ENCODE measurements at regions not wholly inside any gene's neighbourhood (a gene's known extent, or its start where the extent isn't known, plus 50 kb on each side); places are given as distances from the start of the nearest gene placed in this dataset.

GRCh38 chr10:21176934-21177480, 279.9 kb upstream of the NEBL start:
- DNase-seq: no peak
- WGBS (ENCODE audit: insufficient coverage): 86% methylated on average over 3 of the region's 6 CpGs
- Histone ChIP-seq H3K27me3 (ENCODE audit: control insufficient read depth, insufficient read depth, low read length) (peaks cover 35% of the 10 kb centered on the region), H3K36me3 (ENCODE audit: control insufficient read depth, insufficient read depth, low read length) (no peaks in the 10 kb centered on the region), H3K4me1 (ENCODE audit: control insufficient read depth, insufficient read depth, low read length) (peaks cover 15% of the 10 kb centered on the region), H3K9me3 (replicated peaks; ENCODE audit: control insufficient read depth, low read depth, low read length) (peaks cover 4% of the 10 kb centered on the region), H3K4me3 (ENCODE audit: low read length) (no peak overlapping the region), H3K27ac (ENCODE audit: low read length) (no peak overlapping the region)

- DNase-seq: no peak
- Histone ChIP-seq H3K4me1 (ENCODE audit: control insufficient read depth, insufficient read depth, low read length) (peaks cover 15% of the 10 kb centered on the region), H3K27ac (ENCODE audit: low read length) (no peak overlapping the region), H3K9me3 (replicated peaks; ENCODE audit: control insufficient read depth, low read depth, low read length) (peaks cover 4% of the 10 kb centered on the region), H3K4me3 (ENCODE audit: low read length) (no peak overlapping the region), H3K27me3 (ENCODE audit: control insufficient read depth, insufficient read depth, low read length) (peaks cover 38% of the 10 kb centered on the region), H3K36me3 (ENCODE audit: control insufficient read depth, insufficient read depth, low read length) (no peaks in the 10 kb centered on the region)
- 100% methylated on average over 1 of the region's 4 CpGs for WGBS (ENCODE audit: insufficient coverage)
These were observed 278.7 kb upstream of the NEBL start for GRCh38 chr10:21175797-21176196.

- H3K27me3 ChIP-seq (ENCODE audit: control insufficient read depth, insufficient read depth, low read length): peaks cover 40% of the 10 kb centered on the region
- DNase-seq: no peak
- H3K4me3 ChIP-seq (ENCODE audit: low read length): peak overlapping the region; percentile 43
- 24% methylated on average over 16 of the region's 33 CpGs for WGBS (ENCODE audit: insufficient coverage)
- H3K27ac ChIP-seq (ENCODE audit: low read length): no peak overlapping the region
- peaks cover 4% of the 10 kb centered on the region for H3K9me3 ChIP-seq (replicated peaks; ENCODE audit: control insufficient read depth, low read depth, low read length)
- H3K4me1 ChIP-seq (ENCODE audit: control insufficient read depth, insufficient read depth, low read length): peaks cover 15% of the 10 kb centered on the region
- H3K36me3 ChIP-seq (ENCODE audit: control insufficient read depth, insufficient read depth, low read length): no peaks in the 10 kb centered on the region
These were observed 277.8 kb upstream of the NEBL start for GRCh38 chr10:21174715-21175495.

GRCh38 chr10:21173802-21174714, 276.9 kb upstream of the NEBL start:
- no peak overlapping the region for H3K27ac ChIP-seq (ENCODE audit: low read length)
- no peaks in the 10 kb centered on the region for H3K36me3 ChIP-seq (ENCODE audit: control insufficient read depth, insufficient read depth, low read length)
- peaks cover 40% of the 10 kb centered on the region for H3K27me3 ChIP-seq (ENCODE audit: control insufficient read depth, insufficient read depth, low read length)
- H3K4me1 ChIP-seq (ENCODE audit: control insufficient read depth, insufficient read depth, low read length): peaks cover 15% of the 10 kb centered on the region
- H3K9me3 ChIP-seq (replicated peaks; ENCODE audit: control insufficient read depth, low read depth, low read length): no peaks in the 10 kb centered on the region
- peak; percentile 52 for DNase-seq
- peak overlapping the region; percentile 54 for H3K4me3 ChIP-seq (ENCODE audit: low read length)
- WGBS (ENCODE audit: insufficient coverage): under 1% methylated on average over 92 of the region's 107 CpGs

- WGBS (ENCODE audit: insufficient coverage): under 1% methylated on average over 53 of the region's 69 CpGs
- Histone ChIP-seq H3K27me3 (ENCODE audit: control insufficient read depth, insufficient read depth, low read length) (peaks cover 40% of the 10 kb centered on the region), H3K36me3 (ENCODE audit: control insufficient read depth, insufficient read depth, low read length) (no peaks in the 10 kb centered on the region), H3K9me3 (replicated peaks; ENCODE audit: control insufficient read depth, low read depth, low read length) (no peaks in the 10 kb centered on the region), H3K27ac (ENCODE audit: low read length) (no peak overlapping the region), H3K4me3 (ENCODE audit: low read length) (peak overlapping the region; percentile 54), H3K4me1 (ENCODE audit: control insufficient read depth, insufficient read depth, low read length) (peaks cover 15% of the 10 kb centered on the region)
- peak; percentile 42 for DNase-seq
These were observed 276.1 kb upstream of the NEBL start for GRCh38 chr10:21172930-21173801.

GRCh38 chr10:21172542-21172929, 275.4 kb upstream of the NEBL start:
- no peaks in the 10 kb centered on the region for H3K9me3 ChIP-seq (replicated peaks; ENCODE audit: control insufficient read depth, low read depth, low read length)
- H3K4me1 ChIP-seq (ENCODE audit: control insufficient read depth, insufficient read depth, low read length): peaks cover 15% of the 10 kb centered on the region
- no peak overlapping the region for H3K27ac ChIP-seq (ENCODE audit: low read length)
- H3K36me3 ChIP-seq (ENCODE audit: control insufficient read depth, insufficient read depth, low read length): no peaks in the 10 kb centered on the region
- peak overlapping the region; percentile 54 for H3K4me3 ChIP-seq (ENCODE audit: low read length)
- peaks cover 40% of the 10 kb centered on the region for H3K27me3 ChIP-seq (ENCODE audit: control insufficient read depth, insufficient read depth, low read length)
- no peak for DNase-seq
- 33% methylated on average over 10 of the region's 10 CpGs for WGBS (ENCODE audit: insufficient coverage)

- Histone ChIP-seq H3K4me1 (ENCODE audit: control insufficient read depth, insufficient read depth, low read length) (peaks cover 15% of the 10 kb centered on the region), H3K9me3 (replicated peaks; ENCODE audit: control insufficient read depth, low read depth, low read length) (no peaks in the 10 kb centered on the region), H3K4me3 (ENCODE audit: low read length) (no peak overlapping the region), H3K27ac (ENCODE audit: low read length) (no peak overlapping the region), H3K27me3 (ENCODE audit: control insufficient read depth, insufficient read depth, low read length) (peaks cover 40% of the 10 kb centered on the region), H3K36me3 (ENCODE audit: control insufficient read depth, insufficient read depth, low read length) (no peaks in the 10 kb centered on the region)
- WGBS (ENCODE audit: insufficient coverage): 96% methylated on average over 3 of the region's 6 CpGs
- no peak for DNase-seq
These were observed 274.9 kb upstream of the NEBL start for GRCh38 chr10:21171936-21172541.

GRCh38 chr10:21171197-21171935, 274.3 kb upstream of the NEBL start:
- Histone ChIP-seq H3K36me3 (ENCODE audit: control insufficient read depth, insufficient read depth, low read length) (no peaks in the 10 kb centered on the region), H3K9me3 (replicated peaks; ENCODE audit: control insufficient read depth, low read depth, low read length) (no peaks in the 10 kb centered on the region), H3K27ac (ENCODE audit: low read length) (no peak overlapping the region), H3K27me3 (ENCODE audit: control insufficient read depth, insufficient read depth, low read length) (peaks cover 39% of the 10 kb centered on the region), H3K4me1 (ENCODE audit: control insufficient read depth, insufficient read depth, low read length) (peaks cover 15% of the 10 kb centered on the region), H3K4me3 (ENCODE audit: low read length) (no peak overlapping the region)
- WGBS (ENCODE audit: insufficient coverage): 81% methylated on average over 6 of the region's 14 CpGs
- DNase-seq: no peak

- no peak for DNase-seq
- H3K4me3 ChIP-seq (ENCODE audit: low read length): no peak overlapping the region
- H3K9me3 ChIP-seq (replicated peaks; ENCODE audit: control insufficient read depth, low read depth, low read length): no peaks in the 10 kb centered on the region
- H3K27ac ChIP-seq (ENCODE audit: low read length): no peak overlapping the region
- 100% methylated on average over 1 of the region's 5 CpGs for WGBS (ENCODE audit: insufficient coverage)
- no peaks in the 10 kb centered on the region for H3K36me3 ChIP-seq (ENCODE audit: control insufficient read depth, insufficient read depth, low read length)
- peaks cover 15% of the 10 kb centered on the region for H3K4me1 ChIP-seq (ENCODE audit: control insufficient read depth, insufficient read depth, low read length)
- peaks cover 31% of the 10 kb centered on the region for H3K27me3 ChIP-seq (ENCODE audit: control insufficient read depth, insufficient read depth, low read length)
These were observed 273.1 kb upstream of the NEBL start for GRCh38 chr10:21170216-21170615.
